ENCODE measurements at regions not wholly inside any gene's neighbourhood (a gene's known extent, or its start where the extent isn't known, plus 50 kb on each side); places are given as distances from the start of the nearest gene placed in this dataset.

DNA sequence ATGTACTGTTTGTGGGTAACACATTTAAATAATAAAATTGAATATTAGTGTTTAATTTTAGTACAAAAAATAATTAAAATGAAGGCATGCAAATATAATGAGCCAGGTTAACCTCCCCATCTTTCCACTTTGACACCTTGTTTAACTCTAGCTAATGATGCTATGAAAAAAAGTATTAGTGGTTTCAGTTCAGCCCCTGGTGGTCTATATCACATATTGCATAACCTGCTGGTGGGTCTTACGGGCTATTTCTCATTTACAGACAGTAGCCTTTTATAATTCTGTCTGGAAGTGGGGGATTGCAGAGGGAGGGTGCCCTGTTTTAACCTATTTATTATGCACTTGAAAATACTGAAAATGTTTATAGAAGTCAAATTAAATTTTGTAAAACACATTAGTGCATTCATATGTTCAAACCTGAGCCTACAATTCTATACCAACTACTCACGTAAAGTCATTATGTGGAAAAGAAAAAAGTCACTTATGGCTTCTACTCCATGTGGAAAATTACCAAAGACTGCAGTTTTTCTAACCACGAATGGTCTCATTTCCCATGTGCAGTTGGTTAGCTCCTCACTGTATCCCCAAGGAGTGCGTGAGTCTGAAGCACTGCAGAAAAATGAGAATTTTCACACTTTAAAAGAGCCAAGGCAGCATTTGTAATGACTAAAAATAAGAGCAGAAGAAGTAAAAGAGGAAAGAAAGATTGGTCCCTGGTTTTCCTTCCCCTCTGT lies 381.0 kb downstream of the MTX2 start:
- DNase-seq (ENCODE audit: low read depth), result no peak

DNA sequence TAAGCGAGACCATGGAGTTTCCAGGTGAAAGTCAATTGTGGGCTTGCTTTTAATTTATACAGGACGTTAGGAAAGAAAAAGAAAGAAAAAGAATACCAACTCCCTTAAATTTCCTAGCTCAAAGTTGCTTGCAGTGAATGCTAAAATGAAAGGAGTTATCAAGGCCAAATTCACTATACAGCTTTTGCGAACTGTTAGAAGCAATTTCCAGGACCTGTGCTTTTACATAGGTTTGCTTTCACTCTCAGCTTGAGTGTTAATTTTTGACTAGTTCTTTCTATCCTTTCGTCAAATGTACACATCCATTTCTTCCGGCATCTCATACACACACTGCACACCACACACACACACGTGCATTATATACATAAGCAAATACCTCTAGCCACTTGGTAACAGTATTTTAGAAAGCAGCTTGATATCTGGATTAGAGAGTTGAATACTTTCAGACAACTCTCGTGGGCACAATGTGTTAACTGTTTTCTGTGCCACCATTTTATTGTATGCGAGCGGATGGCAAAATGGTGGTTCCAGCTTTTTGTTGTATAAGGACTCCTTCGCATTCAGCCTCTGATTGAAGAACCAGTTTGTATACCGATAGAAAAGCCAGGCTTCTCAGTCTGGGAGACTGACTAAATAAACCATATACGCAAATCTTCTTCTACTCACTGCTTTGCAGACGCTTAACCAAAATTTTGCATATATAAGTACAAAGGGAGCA lies 381.8 kb downstream of the MTX2 start:
- no peak for DNase-seq (ENCODE audit: low read depth)

DNA sequence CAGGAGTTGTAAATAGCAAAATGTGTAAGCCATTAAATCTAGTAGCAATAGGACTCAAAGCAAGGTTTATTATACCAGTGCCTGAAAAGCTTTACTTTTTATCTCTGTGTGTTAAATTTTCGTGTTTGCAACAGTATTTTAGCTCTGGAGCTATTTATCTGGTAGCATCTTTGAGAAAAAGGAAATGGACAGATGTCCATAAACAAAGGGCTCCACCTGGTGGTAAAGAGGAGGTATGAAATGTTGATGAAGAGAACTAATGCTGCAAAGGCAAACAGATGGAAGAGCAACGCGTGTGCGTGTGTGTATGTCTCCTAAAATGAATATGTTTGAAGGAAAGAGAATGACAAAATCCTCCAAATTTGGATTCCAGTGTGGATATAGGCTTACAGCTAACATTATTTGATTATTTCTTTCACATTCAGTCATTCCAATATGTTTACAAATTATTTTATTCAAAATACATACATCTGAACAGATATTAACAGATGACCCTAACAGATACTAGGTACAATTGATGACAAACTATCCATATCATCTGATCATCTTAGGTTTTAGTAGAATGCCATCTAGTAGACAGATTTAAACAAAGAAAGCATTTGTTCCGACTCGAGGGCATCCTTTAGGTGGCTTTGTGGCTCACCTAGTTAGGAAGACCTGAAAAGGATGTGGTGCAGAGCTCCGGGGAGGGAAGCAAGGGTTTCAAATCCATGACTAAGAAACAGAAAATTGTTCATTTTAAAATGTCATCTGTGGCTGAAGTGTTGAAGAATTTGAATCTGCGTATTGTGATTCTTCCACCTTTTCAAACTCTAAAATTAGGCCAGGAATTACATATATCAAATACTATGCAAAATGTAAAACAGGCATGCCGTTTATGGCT lies 383.3 kb downstream of the MTX2 start:
- no peak for DNase-seq (ENCODE audit: low read depth)

DNA sequence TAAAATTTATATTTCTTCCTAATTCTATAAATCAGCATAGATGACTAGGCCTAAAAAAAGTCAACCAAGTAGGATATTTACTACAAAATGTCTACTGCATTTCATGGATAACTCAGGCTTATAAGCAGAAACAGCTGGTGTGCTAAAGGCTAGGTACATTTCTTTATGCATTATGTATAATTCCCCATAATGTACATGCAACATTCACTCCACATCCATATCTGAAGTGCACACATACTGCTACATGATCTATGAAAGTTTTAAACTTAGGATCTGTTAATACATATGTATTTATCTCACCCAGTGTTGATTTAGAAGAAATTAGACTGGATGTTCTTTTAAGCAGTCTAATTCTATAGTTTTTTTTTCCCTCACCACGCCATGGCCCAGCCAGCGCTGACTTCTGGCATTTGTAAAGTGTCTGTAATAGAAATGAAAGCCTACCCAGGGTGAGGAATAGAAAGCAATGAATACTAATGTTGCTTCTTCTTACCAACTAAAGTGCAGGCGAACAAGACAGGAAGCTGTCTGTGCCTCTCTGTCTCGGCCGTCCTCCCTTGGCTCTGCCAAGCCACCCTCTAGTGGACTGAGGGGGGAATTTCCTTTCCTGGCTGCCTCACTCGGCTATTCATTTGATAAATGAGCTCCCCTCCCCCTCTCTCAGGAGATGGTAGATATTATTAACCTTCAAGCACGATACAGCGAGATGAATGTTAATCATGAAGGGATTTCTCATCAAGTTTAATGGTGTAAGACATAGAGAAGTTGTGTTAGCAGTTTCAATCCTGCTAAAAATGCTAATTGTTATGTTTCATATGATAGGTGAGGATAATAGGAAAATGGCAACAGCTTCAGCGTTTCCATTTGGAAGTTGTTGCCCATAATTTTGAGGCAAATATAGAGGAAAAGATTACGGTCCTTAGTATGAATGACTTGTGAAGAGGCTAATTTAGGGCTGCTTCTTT lies 384.5 kb downstream of the MTX2 start:
- no peak for DNase-seq (ENCODE audit: low read depth)

DNA sequence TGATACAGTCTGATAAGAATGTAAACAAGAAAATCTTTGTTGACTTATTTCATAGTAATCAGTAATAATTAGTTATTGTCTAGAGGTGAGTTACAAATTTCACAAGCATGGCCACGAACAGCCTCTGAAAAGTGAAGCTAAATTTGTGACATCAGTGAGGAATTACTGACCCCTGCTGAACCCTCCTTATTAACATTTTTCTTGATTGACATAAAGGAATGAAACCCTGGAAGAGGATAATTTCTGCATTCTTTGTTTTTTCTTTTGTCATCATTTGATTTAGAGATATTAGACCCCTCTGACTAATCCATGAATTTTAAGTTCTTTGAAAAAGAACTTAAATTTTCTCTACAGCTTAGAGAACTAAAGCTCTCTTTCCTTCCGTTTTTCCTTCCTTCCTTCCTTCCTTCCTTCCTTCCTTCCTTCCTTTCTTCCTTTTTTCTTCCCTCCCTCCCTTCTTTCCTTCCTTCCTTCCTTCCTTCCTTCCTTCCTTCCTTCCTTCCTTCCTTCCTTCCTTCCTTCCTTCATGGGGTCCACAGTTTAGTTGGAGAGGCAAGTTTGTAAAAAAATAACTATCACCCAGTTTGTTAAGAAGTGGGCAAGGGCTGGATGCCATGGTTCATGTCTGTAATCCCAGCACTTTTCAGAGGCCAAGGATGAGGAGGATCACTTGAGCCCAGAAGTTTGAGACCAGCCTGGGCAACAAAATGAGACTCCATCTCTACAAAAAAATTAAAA lies 387.0 kb downstream of the MTX2 start:
- no peak for DNase-seq (ENCODE audit: low read depth)

DNA sequence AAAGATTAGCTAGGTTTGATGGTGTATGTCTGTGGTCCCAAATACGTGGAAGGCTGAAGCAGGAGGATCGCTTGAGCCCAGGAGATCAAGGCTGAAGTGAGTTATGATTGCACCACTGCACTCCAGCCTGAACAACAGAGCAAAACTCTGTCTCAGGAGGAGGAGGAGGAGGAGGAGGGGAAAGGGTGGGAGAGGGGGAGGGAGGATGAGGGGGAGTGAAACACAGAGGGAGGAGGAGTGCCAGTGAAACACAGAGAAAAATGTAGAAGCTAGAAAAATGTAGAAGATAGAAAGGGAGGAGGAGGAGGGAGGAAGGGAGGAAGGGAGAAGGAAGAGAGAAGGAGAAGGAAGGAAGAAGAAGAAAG lies 387.5 kb downstream of the MTX2 start:
- DNase-seq (ENCODE audit: low read depth), result no peak

DNA sequence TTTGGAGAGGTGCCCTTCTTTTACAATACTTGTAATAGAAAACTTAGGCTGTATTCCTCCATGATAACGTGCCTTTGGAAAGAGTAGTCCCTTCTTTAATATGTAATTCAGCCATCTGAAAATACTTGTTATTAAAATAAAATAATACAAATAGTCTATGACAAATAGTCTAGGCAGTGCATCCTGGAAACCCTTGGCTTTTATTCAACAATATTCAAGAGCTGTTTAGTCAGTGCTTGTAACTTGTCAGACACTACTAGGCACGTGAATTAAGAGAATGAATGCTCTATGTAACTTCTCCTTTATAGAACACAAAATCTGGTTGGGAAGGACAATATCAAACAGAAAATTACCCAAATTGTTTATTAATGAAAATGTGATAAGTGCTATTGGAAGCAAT lies 388.2 kb downstream of the MTX2 start:
- DNase-seq (ENCODE audit: low read depth), result no peak

DNA sequence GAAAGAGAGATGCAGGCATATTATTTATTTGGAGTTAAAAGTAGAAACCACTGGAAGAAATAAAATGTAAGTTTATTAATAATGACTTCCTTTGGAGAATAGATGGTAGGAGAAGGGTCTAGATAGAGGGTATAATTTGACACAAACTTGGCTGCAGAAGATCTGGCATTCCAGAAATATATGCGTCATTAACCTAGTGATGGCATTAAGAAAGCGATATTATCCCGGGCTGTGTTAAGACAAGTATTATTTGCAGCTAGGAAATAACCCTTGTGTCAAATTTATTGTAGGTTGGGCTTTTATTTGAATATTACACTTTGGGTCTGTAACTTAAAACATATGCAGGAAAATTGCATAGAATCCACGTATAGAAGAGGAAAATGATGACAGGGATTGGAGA lies 389.5 kb downstream of the MTX2 start:
- no peak for DNase-seq (ENCODE audit: low read depth)

DNA sequence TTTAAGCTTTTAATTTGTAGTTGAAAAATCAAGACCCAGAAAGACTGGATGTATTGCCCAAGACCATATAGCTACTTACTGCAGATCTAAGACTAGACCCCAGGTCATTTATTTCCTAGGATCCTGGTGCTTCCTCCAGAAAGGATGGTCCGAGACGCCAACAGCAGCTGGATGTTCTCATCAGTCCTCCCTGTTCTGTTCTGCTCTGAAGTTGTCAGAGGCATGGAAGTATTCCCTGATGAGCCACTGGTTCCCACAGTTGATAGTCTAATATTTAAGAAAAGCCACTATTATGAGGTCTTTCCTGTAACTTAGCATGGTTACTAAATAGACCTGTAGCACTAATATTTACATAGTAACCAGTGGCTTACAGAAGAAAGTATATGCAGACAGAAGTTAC lies 393.5 kb downstream of the MTX2 start:
- DNase-seq (ENCODE audit: low read depth), result no peak

DNA sequence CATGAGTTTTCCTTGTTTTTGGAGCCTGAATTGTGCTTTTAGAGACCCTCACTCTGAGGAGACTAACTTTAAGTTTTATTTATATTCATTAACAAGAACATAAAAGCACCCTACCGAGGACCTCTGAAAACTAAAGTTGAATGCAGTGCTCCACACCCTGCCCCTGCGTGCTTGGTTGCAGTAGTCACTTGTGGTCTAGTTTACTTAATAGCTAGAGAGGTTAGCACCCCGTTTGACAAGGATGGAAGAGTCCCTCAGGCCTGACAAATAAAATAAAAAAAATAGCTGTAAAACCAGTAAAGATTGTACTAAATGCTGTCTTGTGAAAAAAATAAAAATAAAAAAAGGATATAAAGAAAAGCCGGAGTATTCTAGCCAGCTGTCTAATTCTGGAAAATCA lies 395.2 kb downstream of the MTX2 start:
- no peak for DNase-seq (ENCODE audit: low read depth)

DNA sequence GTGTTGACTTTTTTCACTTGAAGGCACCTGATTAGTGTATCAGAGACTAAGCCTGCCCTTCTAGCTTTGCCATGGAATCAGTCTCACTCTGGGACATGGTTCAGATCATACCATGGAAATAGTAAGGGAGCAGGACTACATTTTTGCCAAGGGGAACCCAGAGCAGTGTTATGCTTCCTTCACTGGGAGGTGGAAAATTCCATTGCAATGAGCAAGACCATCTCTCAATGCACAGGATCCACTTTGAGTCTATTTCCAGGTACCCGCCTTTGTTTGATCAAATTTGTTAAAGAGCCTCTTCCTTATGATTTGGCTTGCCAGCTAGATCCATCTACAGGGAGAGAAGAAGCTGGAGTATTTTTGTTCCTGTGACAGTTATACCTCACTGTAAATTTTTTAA lies 395.8 kb downstream of the MTX2 start:
- no peak for DNase-seq (ENCODE audit: low read depth)

DNA sequence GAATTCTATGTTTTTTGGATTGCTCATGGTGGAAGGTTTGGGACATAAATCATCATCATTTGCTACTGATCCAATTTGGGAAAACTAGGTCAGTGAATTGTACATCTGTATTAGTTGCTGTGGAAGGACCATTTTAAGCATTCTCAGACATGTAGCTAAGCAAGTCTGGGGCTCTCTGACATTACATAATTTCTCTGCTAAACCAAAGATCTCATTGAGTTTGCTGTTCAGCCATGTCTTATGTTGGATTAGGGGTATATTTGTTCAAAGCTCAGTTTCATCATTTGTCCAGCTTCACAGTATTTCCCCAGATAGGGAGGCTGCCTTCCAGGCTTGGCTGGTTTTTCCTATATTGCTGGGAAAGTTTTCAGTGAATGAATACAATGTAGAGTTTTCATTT lies 399.7 kb downstream of the MTX2 start:
- DNase-seq (ENCODE audit: low read depth), result no peak

DNA sequence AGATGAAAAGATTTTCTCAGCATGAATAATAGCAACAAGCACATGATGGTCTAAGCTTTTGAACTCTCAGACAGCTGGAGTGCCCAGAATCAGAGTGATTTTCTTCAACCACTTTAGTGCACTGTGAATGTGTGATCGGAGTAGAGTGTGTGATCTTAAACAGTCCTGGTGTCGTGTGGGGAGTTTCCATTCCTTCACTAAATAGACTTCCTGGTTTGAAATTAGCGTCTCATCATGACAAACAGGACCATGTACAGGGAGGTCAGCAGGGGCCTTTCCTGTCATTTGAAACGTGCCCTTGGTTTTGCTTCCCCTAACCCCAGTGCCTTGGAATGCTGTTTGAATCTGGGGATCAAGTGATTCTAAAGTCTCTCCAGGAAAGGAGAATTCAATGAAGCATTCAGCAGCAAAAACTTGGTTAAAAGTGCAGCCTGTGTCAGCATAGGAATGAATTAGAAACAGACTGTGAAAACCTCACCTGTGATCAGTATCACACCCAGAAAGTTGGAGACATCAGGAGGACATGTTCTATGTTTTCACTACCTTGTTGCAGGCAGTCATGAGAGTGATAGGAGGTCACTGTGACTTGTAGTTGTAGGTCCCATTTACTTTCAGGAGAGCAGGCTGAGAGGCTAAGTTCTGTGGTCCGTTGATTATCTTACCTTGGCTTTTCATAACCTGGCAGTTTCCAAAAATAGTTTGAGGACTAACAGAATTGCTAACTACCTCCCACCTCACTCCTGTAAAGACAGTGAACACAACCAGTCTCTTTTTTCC lies 400.3 kb downstream of the MTX2 start:
- DNase-seq (ENCODE audit: low read depth), result no peak

DNA sequence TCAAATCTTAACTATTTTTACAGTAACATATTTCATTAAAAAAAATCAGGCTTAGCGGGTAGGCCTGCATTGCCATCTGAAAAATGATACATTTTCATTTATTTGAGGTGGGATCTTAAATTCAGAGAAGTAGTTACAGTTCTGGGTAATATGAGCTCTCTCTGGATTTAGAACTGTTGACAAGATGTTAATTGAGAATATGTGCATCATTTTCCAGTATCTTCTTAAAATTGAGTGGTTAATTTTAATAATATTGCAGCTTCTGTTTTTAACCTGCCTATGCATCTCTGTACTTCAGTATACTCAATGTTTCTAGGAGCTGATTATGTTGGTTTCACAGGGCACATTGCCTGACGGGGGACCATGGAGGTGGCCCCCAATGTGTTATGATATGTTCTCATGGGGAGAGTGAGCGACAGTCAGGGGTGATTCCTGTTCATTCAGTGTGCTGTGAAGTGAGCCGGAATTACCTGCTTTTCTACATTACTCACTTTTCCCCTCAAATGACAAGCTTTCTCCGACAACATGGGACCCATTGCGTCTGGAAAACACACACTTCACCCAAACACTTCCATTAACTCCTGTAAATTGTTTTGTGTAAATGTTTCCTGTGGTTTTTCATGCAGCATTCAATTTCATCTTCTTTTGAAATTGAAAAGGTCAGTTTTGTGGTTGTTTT lies 406.2 kb downstream of the MTX2 start:
- no peak for DNase-seq (ENCODE audit: low read depth)

DNA sequence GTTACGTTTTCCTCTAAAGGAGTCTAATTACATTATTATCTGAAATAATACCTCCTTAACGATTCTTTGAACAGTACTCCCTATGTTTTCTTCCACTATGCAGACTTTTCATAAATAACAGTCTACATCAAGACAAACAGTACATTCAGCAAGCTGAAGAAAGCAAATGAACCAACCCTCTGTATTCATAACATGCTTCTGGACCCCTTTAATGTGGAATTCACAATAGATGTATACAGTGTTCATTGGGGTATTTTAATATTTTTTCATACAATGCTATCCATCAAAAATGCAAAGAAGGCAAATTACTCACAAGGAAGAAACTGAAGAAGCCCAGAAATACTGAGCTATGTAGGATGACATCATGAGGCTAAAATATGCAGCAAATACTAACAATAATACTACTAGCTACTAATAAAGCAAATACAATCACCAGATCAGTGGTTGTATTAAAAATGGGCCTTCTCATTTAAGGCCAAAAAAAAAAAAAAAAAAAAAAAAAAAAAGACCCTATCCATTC lies 408.6 kb downstream of the MTX2 start:
- DNase-seq (ENCODE audit: low read depth), result no peak

DNA sequence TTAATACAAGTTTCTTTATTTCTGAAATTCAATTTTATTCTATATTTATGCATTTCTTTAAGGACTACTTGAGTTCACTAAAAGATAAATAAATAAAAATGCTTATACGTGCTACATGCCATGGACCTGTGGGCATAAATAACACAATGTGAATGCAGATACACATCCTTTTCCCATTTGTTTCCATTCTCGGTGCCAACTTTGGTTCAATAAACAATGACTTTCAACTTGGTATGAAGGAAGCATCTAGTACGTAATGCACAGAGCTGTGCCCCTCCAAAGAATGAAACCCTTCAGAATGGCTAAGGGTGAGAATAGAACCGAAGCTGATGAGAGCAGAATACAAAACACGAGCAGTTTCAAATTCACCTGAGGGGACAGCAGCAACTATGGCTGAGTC lies 409.3 kb downstream of the MTX2 start:
- no peak for DNase-seq (ENCODE audit: low read depth)

DNA sequence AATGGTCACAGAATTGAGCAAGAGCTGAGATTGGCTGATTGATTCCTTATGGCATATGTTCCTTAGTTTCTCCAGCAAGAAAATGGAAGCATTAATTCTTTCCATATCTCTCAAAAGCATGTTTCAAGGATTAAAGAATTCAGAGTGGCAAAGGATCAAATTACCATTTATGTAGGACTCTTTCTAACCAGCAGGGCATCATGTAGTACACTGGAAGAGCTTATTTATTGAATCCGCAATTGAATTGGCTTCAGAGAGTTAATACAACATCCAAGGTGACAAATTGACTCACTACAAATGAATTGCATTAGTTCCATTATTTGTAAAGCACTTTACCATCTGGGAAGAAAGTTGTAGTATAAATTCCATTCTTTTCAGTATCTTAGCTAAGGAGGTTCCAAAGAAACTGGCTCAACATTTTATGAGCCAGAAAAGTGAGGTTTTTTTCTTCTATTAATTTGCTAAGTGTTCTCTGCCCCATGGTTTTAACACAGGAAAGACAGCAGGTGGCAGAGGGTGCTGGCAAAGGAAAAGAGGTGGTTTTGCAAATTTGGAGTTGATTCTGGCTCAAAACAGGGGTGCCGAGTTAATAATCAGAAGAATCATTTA lies 409.9 kb downstream of the MTX2 start:
- no peak for DNase-seq (ENCODE audit: low read depth)

DNA sequence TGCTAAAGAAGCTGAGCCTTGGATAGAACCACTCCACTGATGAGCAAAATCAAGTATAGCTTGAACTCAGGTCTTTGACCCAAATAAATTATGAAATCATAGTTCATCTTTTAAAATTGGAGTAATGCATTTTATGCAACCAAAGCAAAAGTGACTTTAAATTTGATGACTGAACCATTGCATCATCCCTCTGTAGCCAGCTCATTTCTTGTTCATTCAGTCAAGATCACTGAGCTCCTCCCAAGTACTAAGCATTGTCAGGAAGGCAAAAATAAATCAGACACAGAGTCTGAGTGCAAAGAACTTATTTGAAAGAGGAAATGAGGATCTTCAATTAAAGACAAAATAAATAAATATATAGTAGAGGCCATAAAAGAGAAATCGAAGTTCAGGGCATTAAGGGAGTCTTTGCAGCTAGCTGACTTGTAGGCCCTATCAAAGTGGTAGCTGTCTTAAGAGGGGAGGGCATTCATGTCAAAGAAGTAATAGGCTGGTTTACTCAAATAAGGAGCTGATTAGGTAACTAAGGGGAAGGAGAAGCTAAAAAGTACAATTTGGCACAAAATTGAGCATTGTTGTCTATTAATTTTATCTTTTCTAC lies 411.8 kb downstream of the MTX2 start:
- DNase-seq (ENCODE audit: low read depth), result no peak
